Pancreas (tissue), 10 donors: ENCODE measurements at regions not wholly inside any gene's neighbourhood (a gene's known extent, or its start where the extent isn't known, plus 50 kb on each side); places are given as distances from the start of the nearest gene placed in this dataset.

Experiments
- ATAC-seq, 4 donors: fragments of 200-7000 bp; cut with Tn5 transposase; one replicate each; pipeline versions ENCODE4 v1.8.0 to v1.9.1; 2020; ENCODE audit warnings: mild to moderate bottlenecking in 4 of 4, moderate library complexity in 4 of 4
- DNase-seq, 6 donors: peaks; one replicate each; pipeline ENCODE4 v3.0.0-alpha.2; 2020
- FAIRE-seq: peaks from 2 replicates; lab custom pipeline; 2012; peaks lifted over from hg19 to GRCh38; lab: Jason Lieb, UNC
- H3K27ac ChIP-seq, 4 donors: fragments of 200-600 bp; sonication (generic); 1 replicate in 3 of 4; 2 replicates in 1 of 4; pipeline versions ENCODE4 v1.5.0 to v1.8.0; 2020
- H3K27me3 ChIP-seq, 4 donors: fragments of 200-600 bp; one replicate each; pipeline ENCODE4 v1.8.0; 2021
- H3K36me3 ChIP-seq, 3 donors: fragments of 200-600 bp; sonication (generic) in 1 of 3; one replicate each; pipeline versions ENCODE4 v1.5.0 to v1.8.0; 2020 to 2021
- H3K4me1 ChIP-seq, 3 donors: fragments of 200-600 bp; one replicate each; pipeline ENCODE4 v1.8.0; 2021
- H3K4me3 ChIP-seq, 4 donors: fragments of 200-600 bp; sonication (generic) in 2 of 4; one replicate each; pipeline versions ENCODE4 v1.5.0 to v1.8.0; 2020 to 2021
- H3K9me3 ChIP-seq, 4 donors: fragments of 200-600 bp; one replicate each; pipeline ENCODE4 v1.8.0; 2021
- CTCF ChIP-seq, 4 donors: fragments of 200-600 bp; sonication (generic) in 3 of 4; IDR thresholded peaks; one replicate each; pipeline versions ENCODE4 v1.5.0 to v1.8.0; 2021; ENCODE audit warnings: antibody characterized with exemption in 4 of 4
- WGBS, 2 donors: extraction: QIAGEN DNeasy Blood & Tissue Kit; methylation state at CpG; one replicate each; pipeline ENCODE4 v1.1.7; 2013; 5-methylcytosine and 5-hydroxymethylcytosine counted together
- intact Hi-C, 3 donors: fragments of 100-400 bp; cut with DNase I; formaldehyde crosslinking; loops; one replicate each; pipeline versions ENCODE4 v1.11.1 to v1.14.2; 2022
- donor health status: healthy with polysubstance abuse.
- donor health status: DM: no; HTN: no; CAD: no; lungs with moderate emphysema.
- donor health status: DM: no; HTN: no; CAD: no.
- donor health status: control.
- donor health status: control.
- donor health status: Bipolar disorder and iron deficiency.
- donor health status: DM: yes; HTN: yes; CAD: no.
- donor health status: DM: no; HTN: no; CAD: no.
- donor health status: DM: no; HTN: no; CAD: no.
- donor health status: DM: yes; HTN: yes; CAD: no.

- DNase-seq (no peak), ATAC-seq (no peak), FAIRE-seq (no peak)
- WGBS, 2 donors, result 77 to 86% methylated on average over 8 of the region's 8 CpGs
- Histone ChIP-seq H3K4me1 (no peaks in the 10 kb centered on the region), H3K4me3 (no peak overlapping the region), H3K36me3 (no peaks in the 10 kb centered on the region), H3K27me3 (no peaks in the 10 kb centered on the region), H3K9me3 (no peaks in the 10 kb centered on the region), H3K27ac (no peak overlapping the region)
- no peak for TF ChIP-seq CTCF (IDR thresholded peaks at IDR 0.05)
- intact Hi-C loops, result no loop called here
These were observed 236.0 kb downstream of the SH3BP4 start for GRCh38 chr2:235187806-235188205.

GRCh38 chr2:235191486-235191885 lies 239.7 kb downstream of the SH3BP4 start:
- Histone ChIP-seq H3K27ac (no peak overlapping the region), H3K36me3 (no peaks in the 10 kb centered on the region), H3K4me3 (no peak overlapping the region), H3K27me3 (no peaks in the 10 kb centered on the region), H3K9me3 (no peaks in the 10 kb centered on the region), H3K4me1 (no peaks in the 10 kb centered on the region)
- FAIRE-seq (no peak), ATAC-seq (no peak), DNase-seq (no peak)
- intact Hi-C loops, result no loop called here
- 63 to 76% methylated on average over 15 of the region's 15 CpGs for whole genome bisulfite sequencing, 2 donors
- no peak for TF ChIP-seq CTCF (IDR thresholded peaks at IDR 0.05)

GRCh38 chr2:235191978-235192377 lies 240.2 kb downstream of the SH3BP4 start:
- TF ChIP-seq CTCF (IDR thresholded peaks at IDR 0.05), result no peak
- Histone ChIP-seq H3K36me3 (no peaks in the 10 kb centered on the region), H3K4me1 (no peaks in the 10 kb centered on the region), H3K27me3 (no peaks in the 10 kb centered on the region), H3K4me3 (no peak overlapping the region), H3K27ac (no peak overlapping the region), H3K9me3 (no peaks in the 10 kb centered on the region)
- WGBS, 2 donors, result 79 to 93% methylated on average over 15 of the region's 15 CpGs
- intact Hi-C loops, result no loop called here
- DNase-seq (no peak), FAIRE-seq (no peak), ATAC-seq (no peak)

- H3K9me3 ChIP-seq, result no peaks in the 10 kb centered on the region
- FAIRE-seq (no peak), ATAC-seq (no peak), DNase-seq (no peak)
- no peak overlapping the region for H3K4me3 ChIP-seq
- 67 to 72% methylated on average over 2 of the region's 2 CpGs for WGBS, 2 donors
- no peak overlapping the region for H3K27ac ChIP-seq
- no peak for TF ChIP-seq CTCF (IDR thresholded peaks at IDR 0.05)
- intact Hi-C loops, result no loop called here
- H3K4me1 ChIP-seq, result no peaks in the 10 kb centered on the region
- H3K27me3 ChIP-seq, result no peaks in the 10 kb centered on the region
- no peaks in the 10 kb centered on the region for H3K36me3 ChIP-seq
These were observed 242.5 kb downstream of the SH3BP4 start for GRCh38 chr2:235194351-235194750.

- H3K9me3 ChIP-seq, result no peaks in the 10 kb centered on the region
- intact Hi-C loops, result no loop called here
- no peaks in the 10 kb centered on the region for H3K4me1 ChIP-seq
- FAIRE-seq (no peak), DNase-seq (no peak), ATAC-seq (no peak)
- H3K27ac ChIP-seq, result no peak overlapping the region
- H3K4me3 ChIP-seq, result no peak overlapping the region
- H3K27me3 ChIP-seq, result no peaks in the 10 kb centered on the region
- 32 to 52% methylated on average over 3 of the region's 3 CpGs for WGBS, 2 donors
- TF ChIP-seq CTCF (IDR thresholded peaks at IDR 0.05), result no peak
- H3K36me3 ChIP-seq, result no peaks in the 10 kb centered on the region
These were observed 243.0 kb downstream of the SH3BP4 start for GRCh38 chr2:235194836-235195235.
